ENCODE measurements at regions not wholly inside any gene's neighbourhood (a gene's known extent, or its start where the extent isn't known, plus 50 kb on each side); places are given as distances from the start of the nearest gene placed in this dataset.

DNA sequence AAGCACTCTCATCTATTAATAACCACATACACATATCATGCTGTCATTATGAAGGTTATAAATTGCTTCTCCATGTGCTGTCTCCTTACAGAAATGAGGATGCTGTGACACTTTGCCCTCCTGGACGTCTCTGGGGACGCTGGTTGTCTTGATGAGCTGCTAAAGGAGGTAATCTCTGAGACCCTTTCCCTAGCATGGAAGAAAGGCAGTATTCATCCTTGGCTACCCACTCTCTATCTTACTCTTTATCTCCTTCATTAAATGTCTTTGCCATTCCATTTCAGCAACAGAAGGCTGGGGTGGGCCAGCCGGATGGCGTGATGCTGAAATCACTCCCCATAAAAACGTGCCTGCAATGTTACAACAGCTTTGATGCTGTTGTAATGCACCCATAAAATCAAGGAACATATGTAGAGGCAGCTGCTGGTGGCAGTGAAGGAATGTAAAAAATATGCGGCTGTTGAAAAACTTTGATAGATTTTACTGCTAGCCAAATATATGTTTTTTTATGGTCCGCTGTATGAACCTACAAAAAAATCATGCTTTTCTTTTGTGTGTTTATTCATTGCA, 715.1 kb upstream of the API5 start:
- Histone ChIP-seq H3K36me3 (ENCODE audit: insufficient read depth, low read length) (no peaks in the 10 kb centered on the region), H3K79me2 (ENCODE audit: insufficient read depth, low read depth, low read length) (no peaks in the 10 kb centered on the region), H3K9me2 (ENCODE audit: insufficient read depth, low read length) (no peaks in the 10 kb centered on the region), H3K4me2 (ENCODE audit: low read length) (no peak overlapping the region), H3K9me3 (ENCODE audit: low read length) (no peaks in the 10 kb centered on the region), H3K27ac (ENCODE audit: low read depth, low read length, poor library complexity, severe bottlenecking) (no peak overlapping the region), H2AFZ (ENCODE audit: low read length) (no peak overlapping the region), H3K4me1 (ENCODE audit: insufficient read depth, low read length, poor library complexity, severe bottlenecking) (no peaks in the 10 kb centered on the region), H3K4me3 (ENCODE audit: low read depth, low read length, poor library complexity, severe bottlenecking) (no peak overlapping the region), H4K20me1 (ENCODE audit: insufficient read depth, low read length) (no peaks in the 10 kb centered on the region)
- intact Hi-C loops (cut with micrococcal nuclease; ENCODE audit: unreplicated experiment) = no loop called here
- no TSS peak for BruUV-seq (replicated peaks)
- no peak for DNase-seq (ENCODE audit: low spot score)
- POLR2A ChIA-PET = no interaction called here
- no peak for TF ChIP-seq EZH2phosphoT487 (IDR thresholded peaks at IDR 0.05; ENCODE audit: borderline replicate concordance, low read depth, low read length)
- TF ChIP-seq, protein P1, sequence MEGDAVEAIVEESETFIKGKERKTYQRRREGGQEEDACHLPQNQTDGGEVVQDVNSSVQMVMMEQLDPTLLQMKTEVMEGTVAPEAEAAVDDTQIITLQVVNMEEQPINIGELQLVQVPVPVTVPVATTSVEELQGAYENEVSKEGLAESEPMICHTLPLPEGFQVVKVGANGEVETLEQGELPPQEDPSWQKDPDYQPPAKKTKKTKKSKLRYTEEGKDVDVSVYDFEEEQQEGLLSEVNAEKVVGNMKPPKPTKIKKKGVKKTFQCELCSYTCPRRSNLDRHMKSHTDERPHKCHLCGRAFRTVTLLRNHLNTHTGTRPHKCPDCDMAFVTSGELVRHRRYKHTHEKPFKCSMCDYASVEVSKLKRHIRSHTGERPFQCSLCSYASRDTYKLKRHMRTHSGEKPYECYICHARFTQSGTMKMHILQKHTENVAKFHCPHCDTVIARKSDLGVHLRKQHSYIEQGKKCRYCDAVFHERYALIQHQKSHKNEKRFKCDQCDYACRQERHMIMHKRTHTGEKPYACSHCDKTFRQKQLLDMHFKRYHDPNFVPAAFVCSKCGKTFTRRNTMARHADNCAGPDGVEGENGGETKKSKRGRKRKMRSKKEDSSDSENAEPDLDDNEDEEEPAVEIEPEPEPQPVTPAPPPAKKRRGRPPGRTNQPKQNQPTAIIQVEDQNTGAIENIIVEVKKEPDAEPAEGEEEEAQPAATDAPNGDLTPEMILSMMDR (conservative IDR thresholded peaks at IDR 0.05; ENCODE audit: low read length) = no peak
- CTCF ChIA-PET (ENCODE audit: unreplicated experiment) = no interaction called here

DNA sequence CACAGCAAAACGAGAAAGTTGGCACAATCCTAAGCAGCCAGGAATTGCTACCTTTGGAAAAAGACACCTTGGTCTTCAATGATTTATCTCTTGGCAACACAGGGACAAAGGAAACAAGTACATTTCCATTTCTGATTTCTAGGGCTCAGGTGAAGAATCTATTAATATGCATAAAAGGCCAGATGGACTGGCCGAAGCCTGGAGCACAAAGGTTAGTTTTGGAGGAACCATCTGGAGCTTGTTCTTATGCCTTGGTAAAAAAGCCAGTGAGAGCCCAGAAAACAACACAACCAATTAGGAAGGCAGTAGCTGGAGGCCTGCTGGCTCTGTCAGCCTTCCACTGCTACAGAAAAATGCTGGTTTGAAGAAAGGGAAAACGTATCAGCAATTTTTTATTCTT, 713.5 kb upstream of the API5 start:
- no peak overlapping the region for H2AFZ ChIP-seq (ENCODE audit: low read length)
- no peak overlapping the region for H3K27ac ChIP-seq (ENCODE audit: low read depth, low read length, poor library complexity, severe bottlenecking)
- no peaks in the 10 kb centered on the region for H3K9me3 ChIP-seq (ENCODE audit: low read length)
- no peaks in the 10 kb centered on the region for H3K79me2 ChIP-seq (ENCODE audit: insufficient read depth, low read depth, low read length)
- H3K4me3 ChIP-seq (ENCODE audit: low read depth, low read length, poor library complexity, severe bottlenecking) = no peak overlapping the region
- intact Hi-C loops (cut with micrococcal nuclease; ENCODE audit: unreplicated experiment) = no loop called here
- POLR2A ChIA-PET = interaction anchor here (0.5 to 0.7 kb wide), 2 partner anchors 9 to 833 kb away, joined by 3 read pairs; no protein-coding TSS in a partner anchor
- no peaks in the 10 kb centered on the region for H3K36me3 ChIP-seq (ENCODE audit: insufficient read depth, low read length)
- no peaks in the 10 kb centered on the region for H4K20me1 ChIP-seq (ENCODE audit: insufficient read depth, low read length)
- H3K4me1 ChIP-seq (ENCODE audit: insufficient read depth, low read length, poor library complexity, severe bottlenecking) = no peaks in the 10 kb centered on the region
- BruUV-seq (replicated peaks) = no TSS peak
- TF ChIP-seq, protein P1 (conservative IDR thresholded peaks at IDR 0.05; ENCODE audit: low read length) = no peak
- TF ChIP-seq EZH2phosphoT487 (IDR thresholded peaks at IDR 0.05; ENCODE audit: borderline replicate concordance, low read depth, low read length) = no peak
- H3K4me2 ChIP-seq (ENCODE audit: low read length) = no peak overlapping the region
- CTCF ChIA-PET (ENCODE audit: unreplicated experiment) = no interaction called here
- no peak for DNase-seq (ENCODE audit: low spot score)
- no peaks in the 10 kb centered on the region for H3K9me2 ChIP-seq (ENCODE audit: insufficient read depth, low read length)

DNA sequence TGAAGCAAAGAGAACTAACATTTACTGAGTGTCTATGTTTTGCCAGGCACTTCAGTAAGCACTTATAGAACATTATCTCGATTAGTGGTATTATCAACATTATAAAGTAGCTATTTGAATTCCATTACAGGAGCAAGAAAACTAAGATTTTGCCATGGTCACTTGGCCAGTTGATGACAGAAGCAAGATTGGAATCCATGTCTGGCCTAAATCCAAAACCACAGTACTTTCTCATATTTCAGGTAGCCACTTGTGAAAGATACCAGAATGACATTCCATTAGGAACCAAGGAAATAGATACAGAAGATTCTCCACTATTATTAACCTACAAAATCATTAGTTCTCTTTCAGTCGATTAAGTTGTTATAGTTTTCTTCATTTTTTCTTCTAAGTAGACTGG, 691.0 kb upstream of the API5 start:
- intact Hi-C loops (cut with micrococcal nuclease; ENCODE audit: unreplicated experiment) = no loop called here
- no peak overlapping the region for H3K27ac ChIP-seq (ENCODE audit: low read depth, low read length, poor library complexity, severe bottlenecking)
- DNase-seq (ENCODE audit: low spot score) = no peak
- no peaks in the 10 kb centered on the region for H3K9me3 ChIP-seq (ENCODE audit: low read length)
- no peak overlapping the region for H3K4me3 ChIP-seq (ENCODE audit: low read depth, low read length, poor library complexity, severe bottlenecking)
- no peak overlapping the region for H2AFZ ChIP-seq (ENCODE audit: low read length)
- POLR2A ChIA-PET = interaction anchor here (0.8 kb wide), 1 partner anchor 13 kb away, joined by 3 read pairs; no protein-coding TSS in a partner anchor
- H3K4me1 ChIP-seq (ENCODE audit: insufficient read depth, low read length, poor library complexity, severe bottlenecking) = no peaks in the 10 kb centered on the region
- no peaks in the 10 kb centered on the region for H3K9me2 ChIP-seq (ENCODE audit: insufficient read depth, low read length)
- TF ChIP-seq, protein P1 (conservative IDR thresholded peaks at IDR 0.05; ENCODE audit: low read length) = no peak
- TF ChIP-seq EZH2phosphoT487 (IDR thresholded peaks at IDR 0.05; ENCODE audit: borderline replicate concordance, low read depth, low read length) = no peak
- no peaks in the 10 kb centered on the region for H3K36me3 ChIP-seq (ENCODE audit: insufficient read depth, low read length)
- H3K79me2 ChIP-seq (ENCODE audit: insufficient read depth, low read depth, low read length) = no peaks in the 10 kb centered on the region
- H3K4me2 ChIP-seq (ENCODE audit: low read length) = no peak overlapping the region
- BruUV-seq (replicated peaks) = no TSS peak
- H4K20me1 ChIP-seq (ENCODE audit: insufficient read depth, low read length) = no peaks in the 10 kb centered on the region
- CTCF ChIA-PET (ENCODE audit: unreplicated experiment) = no interaction called here

All from OCI-LY7 (cell line).